ENCODE measurements at regions not wholly inside any gene's neighbourhood (a gene's known extent, or its start where the extent isn't known, plus 50 kb on each side); places are given as distances from the start of the nearest gene placed in this dataset.

DNA sequence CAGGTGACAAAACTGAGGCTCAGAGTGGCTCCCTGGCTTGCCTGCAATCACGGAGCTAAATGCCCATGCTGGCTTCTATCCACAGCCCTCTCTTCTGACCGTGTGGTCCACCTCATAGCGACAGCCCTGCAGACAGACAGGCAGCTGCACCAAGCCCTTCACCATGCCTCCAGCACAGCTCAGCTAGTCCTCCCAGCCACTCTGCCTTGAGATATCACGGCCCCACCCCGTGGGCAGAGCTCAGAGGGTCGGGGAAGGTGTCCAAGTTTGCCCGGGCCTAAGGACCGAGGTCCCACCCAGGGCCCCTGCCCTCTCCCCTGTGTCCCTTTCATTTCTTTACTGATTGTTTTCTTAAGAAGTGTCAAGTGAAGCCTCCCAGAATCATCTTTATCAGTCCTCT, 128.2 kb upstream of the GLI2 start:
- DNase-seq (ENCODE audit: low spot score), result no peak

DNA sequence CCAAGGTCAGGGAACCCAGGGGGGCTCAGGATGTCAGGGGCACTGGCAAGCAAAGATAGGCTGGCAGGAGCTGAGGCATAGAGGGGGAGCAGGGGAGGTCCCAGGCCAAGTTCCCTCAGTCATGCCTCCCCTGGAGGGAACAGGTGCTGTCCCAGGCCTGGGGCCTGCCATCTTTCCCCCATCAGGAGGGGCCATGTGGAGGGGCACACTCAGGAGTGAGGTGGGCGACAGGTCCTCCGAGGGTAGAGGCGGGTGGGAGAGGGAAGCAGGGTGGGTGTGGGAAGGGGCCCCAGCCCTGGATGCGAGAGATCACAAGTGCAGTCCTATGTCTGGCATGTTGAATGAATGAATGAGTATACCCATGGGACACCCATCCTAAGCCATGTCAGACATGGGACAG, 127.7 kb upstream of the GLI2 start:
- no peak for DNase-seq (ENCODE audit: low spot score)

DNA sequence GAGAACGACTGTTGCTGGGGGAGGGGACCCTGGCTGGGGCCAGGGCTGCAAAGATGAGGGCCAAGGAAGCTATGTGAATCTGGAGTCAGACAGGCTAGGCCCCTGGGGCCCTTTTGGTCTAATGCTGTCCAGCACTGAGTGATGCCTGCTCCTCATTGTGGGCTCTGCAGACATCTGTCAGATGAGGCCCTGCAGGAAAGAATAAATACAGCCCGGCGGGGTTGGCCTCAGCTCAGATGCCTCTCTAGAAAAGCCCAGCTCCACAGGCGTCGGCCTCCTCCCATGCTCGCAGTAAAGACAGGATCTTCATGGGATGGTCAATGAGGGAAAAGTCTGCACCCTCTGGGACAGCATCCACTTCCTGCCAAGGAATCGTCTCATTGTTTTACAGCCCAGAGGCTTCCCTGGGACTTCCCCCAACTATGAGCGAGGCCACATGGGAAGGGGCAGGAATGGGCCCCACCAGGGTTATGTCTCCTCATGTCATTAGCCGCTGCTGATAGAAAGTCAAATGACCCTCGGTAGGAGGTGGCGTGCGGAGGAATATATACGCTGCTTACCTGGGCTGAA, 125.8 kb upstream of the GLI2 start:
- no peak for DNase-seq (ENCODE audit: low spot score)

DNA sequence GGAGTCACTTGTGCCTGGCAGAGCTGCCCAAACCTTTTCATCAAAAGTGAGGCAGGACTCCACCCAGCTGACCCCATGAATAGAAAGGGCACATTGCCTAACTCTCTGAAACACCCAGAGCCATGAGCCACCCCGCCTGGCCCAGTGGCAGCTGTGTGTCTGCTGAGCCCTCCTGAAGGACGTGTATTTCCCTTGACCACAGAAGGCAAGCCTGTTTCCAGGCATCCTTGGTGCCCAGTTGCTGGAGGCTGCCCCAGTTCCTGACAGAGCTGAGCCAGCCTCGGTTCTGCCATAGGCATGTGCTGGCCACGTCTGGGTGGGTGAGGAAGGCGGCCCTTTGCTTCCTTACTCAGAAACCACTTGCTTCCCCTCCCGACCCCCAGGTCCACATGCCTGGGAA, 124.7 kb upstream of the GLI2 start:
- DNase-seq (ENCODE audit: low spot score), result no peak

DNA sequence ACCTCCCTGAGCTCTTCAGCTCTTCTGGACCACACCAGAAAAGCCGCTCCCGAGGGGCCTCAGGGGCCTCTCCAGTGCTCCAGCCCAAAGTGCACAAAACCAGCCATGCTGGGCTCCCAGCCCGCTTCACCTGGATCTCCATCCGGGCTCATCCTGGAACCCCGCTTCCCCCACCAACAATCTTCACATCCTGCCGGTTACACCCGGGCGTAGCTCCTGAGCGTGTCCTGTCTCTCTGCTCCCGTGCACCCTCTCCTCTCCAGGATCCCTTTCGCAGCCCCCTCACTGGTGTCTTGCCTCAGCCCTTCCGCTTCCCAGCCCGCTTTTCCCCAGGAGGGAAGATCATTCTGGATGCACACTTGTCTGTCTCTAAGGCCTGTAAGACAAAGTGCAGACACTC, 123.7 kb upstream of the GLI2 start:
- no peak for DNase-seq (ENCODE audit: low spot score)

DNA sequence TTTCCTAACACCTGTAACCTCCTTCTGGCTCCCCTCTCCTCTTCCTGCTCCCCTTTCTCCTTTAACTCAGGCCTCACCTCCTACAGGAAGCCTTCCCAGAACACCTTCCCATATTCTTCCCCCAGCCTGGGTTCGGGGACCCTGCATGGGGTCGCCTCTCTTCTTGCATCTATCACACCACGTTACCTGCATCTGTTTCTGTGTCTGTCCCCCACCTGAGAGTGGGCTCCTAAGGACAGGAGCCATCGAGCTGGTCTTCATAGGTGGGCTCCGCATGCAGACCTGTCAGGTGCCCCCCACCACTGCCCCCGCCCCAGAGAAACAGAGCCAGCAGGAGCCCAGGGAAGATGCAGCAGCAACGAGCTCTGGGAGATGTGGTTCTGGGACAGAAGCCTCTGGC, 123.2 kb upstream of the GLI2 start:
- no peak for DNase-seq (ENCODE audit: low spot score)

DNA sequence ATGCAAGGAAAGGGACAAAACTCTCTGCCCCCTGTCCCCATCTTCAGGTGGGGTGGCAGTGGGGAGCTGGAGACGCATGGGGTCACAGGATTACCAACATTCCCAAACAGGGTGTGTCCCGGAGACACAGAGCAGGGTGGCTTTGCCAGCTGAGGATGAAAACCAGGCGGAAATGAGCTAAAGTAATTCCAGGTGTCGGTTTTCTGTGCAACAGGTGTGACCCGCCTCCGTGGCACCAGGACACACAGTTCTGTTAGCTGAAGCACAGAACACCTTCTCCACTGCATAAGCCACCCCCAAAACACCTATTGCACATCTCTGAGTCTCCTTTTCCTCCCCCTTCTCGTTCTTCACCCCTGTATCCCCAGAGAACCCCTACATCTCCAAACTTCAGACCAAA, 122.7 kb upstream of the GLI2 start:
- no peak for DNase-seq (ENCODE audit: low spot score)

DNA sequence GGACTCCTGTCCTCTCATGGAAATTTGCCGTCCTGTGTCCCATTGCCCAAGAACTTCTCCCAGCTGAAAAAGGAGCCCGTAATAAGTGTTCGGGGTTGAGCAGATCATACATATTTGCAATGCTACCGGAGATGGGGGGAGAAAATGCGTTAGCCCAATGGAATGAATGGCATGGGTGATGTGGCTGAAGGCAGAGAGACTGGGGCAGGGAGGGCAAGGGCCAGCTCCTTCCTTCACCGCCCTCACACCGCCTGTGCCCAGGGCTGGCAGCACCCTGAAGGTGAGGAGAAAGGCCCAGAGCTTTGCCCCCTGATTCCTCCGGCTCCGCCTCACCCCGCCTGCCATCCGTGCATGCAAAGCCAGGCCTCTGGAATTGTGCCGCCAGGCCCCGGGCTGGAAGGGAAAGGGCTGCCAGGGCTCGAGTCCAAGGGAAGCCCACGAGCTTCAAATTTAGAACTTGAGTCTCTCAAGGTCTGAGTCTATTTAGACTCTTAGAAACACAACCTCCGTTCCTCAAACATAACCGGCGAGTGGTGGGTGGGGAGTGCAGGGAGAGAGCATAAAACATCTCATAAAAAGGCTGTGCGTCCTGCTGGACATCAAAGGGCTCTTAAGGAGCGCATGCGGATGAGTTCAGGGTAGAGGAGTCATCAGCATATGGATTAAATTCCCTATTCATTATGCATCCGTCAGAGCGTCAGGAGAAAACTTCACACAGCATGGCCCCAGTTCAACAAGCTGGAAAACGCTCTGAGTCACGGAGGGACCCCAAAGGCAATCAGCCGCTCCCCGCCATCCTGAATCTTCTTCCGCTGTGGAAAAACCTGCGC, 121.7 kb upstream of the GLI2 start:
- no peak for DNase-seq (ENCODE audit: low spot score)

DNA sequence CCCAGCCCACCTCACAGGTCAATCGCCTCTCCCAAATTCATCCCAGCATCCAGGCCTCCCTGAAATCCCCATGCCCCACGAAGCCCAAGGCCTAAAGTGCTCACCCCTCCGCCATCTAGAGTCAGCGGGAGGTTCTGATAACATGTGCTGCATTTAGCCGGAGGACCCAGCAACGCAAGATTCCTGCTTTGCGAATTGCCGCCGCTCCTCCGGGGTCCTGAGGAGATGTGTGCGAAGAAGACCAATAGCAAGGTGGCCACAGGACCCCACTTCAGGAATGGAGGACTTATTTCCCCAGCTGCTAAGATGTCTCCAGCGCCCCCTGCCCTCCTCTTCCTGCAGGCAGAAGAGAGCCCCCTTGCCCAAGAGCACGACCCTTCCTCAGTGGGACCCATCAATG, 120.8 kb upstream of the GLI2 start:
- no peak for DNase-seq (ENCODE audit: low spot score)

DNA sequence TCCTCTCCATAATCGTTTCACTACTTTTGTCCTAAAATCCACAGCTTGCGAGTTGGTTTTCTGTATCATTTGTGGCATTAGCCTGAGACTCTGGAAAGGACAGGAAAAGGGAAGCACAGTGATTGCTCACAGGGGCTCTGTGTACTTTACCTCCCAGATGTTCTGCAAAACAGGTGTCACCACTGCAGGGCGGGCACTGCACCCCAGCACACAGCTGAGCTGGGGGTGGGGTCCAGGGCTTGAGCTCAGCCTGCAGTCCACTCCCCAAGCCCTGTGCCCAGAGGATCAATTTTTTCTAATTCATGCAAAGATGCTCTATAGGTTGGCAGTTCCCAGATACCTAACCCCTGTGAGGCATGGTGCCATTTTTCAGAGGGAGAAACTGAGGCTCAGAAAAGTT, 119.4 kb upstream of the GLI2 start:
- DNase-seq (ENCODE audit: low spot score), result no peak

DNA sequence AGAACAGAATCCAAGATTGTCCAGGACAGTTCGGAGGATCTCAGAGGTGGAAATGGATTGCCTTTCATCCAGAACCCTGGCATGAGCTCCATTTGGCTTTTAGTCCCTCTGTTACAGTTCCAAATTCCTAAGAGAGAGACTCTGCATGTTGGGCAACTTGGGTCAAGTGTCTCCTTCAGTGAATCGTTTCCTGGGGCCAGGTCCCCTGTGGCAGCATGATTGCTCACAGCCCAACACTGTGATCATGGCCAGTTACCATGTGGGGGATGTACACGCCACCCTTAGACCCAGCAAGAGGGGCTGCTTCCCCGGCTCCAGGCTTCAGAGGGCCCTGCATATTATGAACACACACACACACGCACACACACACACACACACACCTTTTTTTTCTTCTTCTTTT, 118.6 kb upstream of the GLI2 start:
- DNase-seq (ENCODE audit: low spot score), result no peak

DNA sequence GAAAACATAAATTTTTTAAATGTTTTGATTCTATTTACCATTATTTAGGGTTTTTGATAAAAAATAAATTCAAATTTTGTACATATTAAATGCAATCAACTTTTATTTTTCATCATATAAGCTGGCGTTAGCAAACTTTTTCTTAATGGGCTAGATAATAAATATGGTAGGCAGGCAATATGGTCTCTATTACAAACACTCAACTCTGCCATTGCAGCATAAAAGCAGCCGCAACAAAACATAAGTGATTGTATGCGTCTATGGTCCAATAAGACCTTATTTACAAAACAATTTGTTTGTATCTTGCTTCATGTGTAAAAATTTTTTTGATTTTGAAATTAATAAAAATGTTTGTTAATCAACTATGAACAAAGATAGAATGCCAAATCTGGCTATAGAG, 116.8 kb upstream of the GLI2 start:
- DNase-seq (ENCODE audit: low spot score), result no peak

DNA sequence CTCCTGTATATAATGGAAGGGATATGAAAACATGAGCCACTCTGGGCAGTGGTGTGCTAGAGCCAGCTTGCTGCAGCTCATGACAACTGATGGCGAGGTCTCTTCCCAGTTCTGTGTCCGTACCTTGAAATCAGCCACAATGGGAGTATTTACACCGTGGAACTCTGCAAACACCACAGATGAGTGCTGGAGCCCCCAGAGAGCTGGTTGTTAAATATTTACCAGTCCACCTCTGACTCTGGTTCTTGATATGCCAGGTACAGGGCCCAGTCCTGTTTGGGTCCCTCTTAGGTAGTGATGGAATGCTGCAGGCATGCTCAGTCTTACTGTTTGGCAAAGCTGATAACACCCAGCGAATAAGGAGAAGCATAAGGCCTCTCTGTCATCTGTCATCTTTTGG, 116.1 kb upstream of the GLI2 start:
- DNase-seq (ENCODE audit: low spot score), result no peak

DNA sequence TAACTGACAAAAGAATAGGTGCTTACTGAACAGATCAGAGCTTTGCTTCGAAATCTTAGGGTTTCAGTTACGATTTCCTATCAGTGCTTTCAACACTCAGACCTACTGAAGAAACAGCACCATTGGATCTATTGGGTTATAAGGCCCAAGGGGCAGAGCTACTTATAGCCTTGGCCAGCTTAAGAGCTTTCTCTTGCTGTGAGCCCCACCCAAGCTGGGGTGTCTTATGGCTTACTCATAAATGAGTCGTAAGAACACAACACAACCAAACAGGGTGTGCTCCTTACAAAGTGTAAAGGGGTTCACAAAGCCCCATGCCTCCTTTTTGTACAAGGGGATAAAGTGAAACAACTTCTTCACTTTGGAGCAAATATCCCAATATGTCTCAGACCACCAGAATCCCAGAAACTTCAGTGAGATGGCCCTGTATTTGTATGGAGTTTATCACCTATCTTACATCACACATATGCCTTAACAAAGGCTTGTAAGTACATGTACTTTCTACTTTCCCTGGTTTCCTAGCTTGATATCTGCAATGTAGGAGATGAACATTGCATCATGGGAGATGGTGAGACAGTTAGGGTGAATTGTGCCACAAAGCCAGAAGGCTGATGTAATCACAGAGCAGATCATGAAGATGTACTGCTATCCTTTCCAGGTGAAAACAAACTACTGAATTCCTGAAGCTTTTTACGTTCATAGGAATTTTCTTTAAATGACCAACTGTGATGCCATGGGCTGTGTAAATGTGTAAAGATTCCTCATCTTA, 115.5 kb upstream of the GLI2 start:
- no peak for DNase-seq (ENCODE audit: low spot score)

DNA sequence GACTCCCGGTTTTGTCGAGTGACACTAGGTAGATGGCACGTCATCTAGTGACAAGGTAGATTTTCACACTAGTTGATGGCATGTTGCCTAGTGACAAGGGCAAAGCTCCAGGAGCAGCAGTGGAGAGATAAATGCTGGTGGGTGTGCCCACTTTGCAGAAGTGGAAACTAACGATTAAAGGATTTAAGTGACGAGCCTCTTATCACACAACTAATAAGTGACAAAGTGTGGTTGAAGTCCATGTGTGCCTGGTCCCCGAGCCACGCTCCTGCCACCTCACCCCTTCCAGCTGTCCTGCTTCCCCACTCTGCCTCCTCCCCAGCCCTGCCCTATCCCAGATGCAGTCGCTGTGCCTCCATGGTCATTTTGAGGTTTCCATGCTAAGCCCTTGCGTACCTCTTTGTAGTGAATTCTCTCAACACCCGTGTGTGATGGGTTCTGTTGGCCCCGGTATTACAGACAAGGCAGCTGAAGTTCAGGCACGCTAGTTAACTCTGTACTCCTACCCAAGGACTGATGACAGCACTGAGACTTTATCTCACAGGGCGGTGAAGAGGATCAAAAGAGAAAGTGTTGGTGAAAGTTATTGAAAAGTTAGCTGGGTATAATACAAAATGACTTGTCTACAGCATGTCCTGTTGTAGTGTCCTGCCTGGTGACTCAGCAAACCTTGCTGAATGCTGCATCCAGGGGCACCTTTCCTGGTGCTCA, 113.4 kb upstream of the GLI2 start:
- DNase-seq (ENCODE audit: low spot score), result no peak

DNA sequence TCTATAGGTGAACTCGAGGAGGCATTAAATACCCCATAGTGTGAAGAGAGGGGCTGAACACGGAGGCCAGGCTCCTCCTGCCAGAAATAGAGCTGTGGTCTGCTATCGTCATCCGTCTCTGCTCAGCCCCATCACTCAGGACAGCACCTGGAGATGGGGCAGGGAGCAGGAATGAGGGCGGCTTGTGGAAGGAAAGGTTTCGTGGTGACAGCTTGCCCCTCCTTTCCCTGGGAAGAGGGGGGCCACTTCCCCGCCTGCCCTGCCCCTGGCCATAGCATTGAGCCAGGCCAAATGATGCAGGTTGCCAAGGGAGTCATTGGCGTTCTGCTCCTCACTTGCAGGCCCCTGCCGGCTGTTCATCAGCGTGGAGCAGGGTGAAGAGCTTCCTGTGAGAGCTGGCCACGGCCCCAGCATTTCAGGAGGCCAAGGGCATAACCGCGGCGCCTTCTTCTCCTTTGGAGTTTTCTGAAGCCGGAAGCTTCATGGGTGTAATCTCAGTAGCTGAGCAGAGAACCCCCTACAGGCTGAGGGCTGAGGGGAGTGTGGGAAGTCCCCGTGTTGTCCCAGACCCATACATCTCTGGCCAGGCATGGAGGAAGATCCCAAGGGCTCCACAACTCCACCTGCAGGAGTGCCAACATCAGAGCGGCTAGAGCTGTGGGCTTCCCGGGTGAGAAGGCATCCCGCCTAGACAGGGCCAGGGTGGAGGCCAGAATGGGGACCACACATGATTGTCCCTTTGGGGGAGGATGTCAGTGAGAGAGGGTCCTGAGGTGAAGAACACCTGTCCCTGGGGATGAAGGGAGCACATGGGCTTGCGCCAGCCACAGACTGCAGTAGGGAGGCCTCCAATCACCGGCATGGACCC, 112.5 kb upstream of the GLI2 start:
- DNase-seq (ENCODE audit: low spot score), result no peak

DNA sequence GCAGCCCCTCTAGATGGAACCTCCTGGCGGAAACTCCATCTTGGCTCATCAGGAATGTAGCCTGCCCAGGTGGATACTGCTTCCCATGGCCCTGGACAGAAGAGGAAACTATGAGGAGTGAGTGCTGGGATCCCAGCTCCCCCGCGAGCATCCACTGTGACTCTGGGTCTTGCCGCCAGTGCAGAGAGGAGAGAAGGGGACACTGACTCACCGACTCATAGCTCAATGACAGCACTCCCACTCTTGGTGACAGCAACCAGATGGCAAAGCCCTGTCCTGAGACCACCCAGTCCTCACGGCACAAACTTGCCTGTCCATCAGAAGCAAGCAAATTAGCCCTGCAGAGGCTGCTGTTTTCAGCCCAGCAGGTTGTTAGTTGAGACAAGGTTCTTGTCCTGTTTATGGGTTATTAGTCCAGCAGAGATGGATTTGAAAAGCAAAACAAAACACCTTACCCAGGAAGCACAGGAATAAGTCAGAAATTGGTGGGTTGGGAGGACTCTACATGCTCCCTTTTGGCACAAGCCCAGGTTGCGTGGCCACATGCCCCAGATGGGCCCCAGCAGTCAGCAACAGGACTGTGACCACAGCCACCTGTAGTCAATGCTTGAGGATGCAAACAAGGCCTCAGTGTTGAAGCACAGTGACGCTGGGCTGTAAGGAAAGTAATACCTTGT, 111.5 kb upstream of the GLI2 start:
- DNase-seq (ENCODE audit: low spot score), result no peak

DNA sequence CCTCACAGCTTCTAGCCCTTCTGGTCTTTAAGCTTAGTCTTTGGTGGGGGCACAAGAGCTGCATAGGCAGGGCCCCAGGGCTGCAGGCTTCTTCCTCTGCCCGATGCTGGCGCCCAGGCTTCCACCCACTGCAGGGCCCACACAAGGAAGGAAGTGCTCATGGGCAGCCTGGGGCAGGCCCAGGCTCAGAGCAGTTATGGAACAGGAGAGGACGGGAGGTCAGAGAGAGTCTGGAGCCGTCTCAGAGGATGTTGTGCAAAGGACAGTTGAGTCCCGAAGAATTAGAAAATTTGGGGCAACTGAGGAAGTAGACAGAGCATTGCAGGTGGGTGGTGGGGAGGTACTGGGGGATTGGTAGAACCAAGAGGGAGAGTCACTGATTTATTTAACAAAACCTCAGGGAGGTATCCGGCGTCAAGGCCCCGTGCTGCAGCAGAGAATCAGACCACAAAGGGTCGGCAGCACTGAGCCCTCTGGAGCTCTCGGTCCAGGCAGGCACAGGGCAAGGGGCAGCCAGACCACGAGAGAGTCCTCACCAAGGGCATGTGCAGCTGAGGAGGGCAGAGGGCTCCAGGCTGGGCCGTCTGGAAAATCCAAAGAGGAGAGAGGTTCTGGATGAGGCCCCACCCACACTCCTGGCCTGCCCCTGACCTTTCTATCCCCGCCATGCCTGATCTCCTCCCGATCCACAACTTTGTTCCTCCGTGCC, 110.8 kb upstream of the GLI2 start:
- no peak for DNase-seq (ENCODE audit: low spot score)

DNA sequence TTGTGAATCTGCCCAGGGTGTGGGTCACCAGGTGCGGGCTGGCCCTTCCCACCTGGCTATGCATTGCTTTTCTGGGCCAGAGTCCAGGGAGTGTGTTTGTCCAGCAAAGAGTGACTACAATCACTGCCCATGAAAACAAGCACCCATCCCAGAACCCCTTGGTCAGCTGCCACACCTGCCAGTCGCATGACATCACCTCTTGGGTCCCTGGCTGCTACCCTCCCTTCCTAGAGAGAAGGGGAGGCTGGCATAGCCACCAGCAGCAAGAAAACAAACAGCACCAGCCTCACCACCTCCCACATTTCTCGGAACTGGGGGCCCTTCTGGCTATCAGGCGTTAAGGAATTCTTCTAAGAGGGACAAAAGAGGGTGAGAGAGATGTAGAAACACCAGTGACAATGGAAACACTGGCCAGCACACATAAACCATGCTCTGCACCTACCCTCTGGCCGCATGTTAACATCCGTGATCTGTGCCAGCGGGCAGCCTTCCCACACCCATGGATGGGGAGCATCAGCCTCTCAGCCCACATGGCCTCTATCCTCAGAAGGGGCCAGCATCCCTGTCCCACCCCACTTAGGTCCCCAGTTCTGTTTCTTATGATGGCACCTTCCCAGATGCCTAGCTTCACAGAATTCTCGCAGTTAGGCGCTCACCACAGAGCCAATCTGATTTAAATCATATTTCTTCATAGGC, 109.7 kb upstream of the GLI2 start:
- no peak for DNase-seq (ENCODE audit: low spot score)

DNA sequence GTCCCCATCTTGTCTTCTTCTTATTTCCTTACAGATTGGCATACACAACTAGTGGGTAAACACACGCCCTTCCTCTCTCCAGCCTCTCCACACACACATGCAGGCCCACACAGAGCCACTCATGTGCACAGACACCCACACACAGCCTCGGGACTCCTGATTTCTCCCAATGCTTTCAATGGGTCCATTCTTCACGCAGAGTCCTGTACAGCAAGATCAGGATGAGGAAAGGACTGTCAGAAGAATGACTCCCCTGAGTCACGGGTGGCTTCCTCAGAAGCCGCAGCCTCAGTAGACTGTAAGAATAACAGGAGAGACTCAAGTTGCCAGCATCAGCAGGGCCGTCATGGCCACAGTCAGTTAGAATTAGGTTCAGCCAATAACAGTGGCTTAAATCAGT, 109.1 kb upstream of the GLI2 start:
- DNase-seq (ENCODE audit: low spot score), result no peak

All from D341Med (cell line).